ENCODE measurements at regions not wholly inside any gene's neighbourhood (a gene's known extent, or its start where the extent isn't known, plus 50 kb on each side); places are given as distances from the start of the nearest gene placed in this dataset.

DNA sequence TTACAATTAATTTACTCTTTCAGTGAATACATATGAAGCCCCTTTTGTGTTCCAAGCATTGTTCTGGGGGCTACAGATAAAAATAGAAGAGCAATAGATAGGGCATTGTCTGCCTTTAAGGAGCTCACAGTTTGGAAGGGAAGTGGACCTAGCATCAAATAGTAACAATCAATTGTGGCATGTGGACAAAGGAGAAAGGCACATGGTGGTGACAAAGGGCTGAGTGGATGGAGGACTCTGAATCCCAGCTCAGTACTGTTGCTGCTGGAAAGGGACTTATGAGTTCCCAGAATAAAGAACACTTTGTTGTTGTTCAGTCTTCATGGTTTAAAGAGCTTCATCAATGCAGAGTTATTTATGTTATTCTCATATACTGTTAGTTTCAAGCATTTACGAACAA is 217.7 kb downstream of the HRH4 start:
- DNase-seq, result no peak

DNA sequence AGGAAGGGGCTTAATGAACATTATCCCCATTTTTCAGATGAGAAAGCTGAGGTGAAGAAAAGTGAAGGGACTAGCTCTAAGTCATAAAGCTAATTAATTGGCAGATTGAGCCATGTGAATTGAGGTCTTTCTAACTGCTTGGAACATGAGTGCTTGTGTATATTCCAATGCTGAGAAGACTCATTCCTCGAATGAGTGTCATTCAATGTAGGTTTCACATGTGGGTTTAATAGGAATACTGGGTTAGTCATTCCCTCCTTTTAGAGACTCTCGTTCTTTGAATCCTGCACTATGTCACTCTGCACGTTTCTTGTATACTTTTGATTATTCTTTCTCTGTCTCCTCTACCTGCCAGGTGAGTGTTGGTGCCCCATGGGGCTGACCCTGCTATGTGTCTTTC is 218.2 kb downstream of the HRH4 start:
- no peak for DNase-seq

DNA sequence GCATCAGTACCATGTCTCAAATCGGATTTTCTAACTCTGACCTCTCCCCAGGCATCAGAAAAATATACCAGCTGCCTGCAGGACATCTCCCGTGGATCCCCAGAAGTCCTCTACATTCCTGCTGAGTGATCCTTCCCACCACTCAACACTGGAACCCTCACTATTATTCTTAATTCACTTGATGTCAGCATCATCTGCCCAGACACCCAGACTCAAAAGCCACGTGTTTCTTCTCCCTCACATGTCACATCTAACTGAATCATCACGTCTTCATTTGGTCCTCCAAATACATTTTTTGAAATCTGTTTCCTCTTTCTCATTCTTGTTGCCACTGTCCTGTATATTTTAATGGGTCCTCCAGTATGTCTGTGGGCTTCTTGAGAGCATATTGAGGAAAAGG is 218.6 kb downstream of the HRH4 start:
- DNase-seq, result no peak

DNA sequence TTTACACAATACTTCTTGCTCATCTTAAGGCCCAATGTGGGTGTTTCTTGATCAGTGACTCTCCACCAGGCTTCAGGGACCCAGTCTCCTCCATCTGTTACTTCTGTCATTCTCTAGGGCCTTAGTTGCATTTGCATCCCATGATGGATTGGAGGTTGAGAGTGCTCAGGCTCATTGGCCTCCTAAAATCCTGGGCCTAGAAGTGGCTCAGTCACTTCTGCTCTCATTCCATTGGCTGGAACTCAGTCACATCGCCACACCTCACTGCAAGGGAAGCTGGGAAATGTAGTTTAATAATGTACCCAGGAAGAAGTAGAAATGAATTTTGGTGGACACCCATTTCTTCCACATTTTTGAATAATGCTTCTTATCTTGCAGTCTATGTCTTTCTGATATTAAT is 223.5 kb downstream of the HRH4 start:
- DNase-seq, result no peak

DNA sequence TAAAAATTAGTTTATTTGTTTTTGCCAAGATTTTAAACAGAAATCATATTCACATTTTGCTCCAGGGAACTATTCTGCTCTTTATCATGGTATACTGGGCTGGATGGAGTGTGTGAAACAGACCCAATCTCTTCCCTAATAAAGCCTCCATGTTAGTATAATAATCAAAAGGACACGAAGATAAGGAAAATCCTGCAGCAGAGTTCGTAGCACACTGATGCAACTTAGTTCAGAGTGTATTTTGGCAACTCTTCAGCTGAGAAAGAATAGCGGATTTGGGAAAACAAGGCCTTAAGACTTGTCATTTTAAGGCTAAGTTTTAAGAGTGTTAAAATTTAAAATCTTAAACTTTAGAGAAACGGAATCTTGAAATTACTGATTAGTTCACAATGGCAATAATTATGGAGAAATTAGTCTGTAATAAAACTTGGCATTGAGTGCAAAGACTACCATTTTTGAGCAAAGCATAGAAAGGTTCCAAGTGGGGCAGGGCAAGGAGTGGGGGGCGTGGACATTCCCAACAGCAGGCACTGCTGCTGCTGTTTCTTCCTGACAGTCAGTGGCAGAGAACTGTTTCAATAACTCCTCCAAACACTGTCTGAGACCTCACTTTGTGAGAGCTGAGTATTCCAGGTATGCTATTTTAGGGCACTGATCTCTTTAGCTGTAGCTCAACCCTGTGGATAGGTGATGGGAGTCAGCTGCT is 225.0 kb downstream of the HRH4 start:
- no peak for DNase-seq

DNA sequence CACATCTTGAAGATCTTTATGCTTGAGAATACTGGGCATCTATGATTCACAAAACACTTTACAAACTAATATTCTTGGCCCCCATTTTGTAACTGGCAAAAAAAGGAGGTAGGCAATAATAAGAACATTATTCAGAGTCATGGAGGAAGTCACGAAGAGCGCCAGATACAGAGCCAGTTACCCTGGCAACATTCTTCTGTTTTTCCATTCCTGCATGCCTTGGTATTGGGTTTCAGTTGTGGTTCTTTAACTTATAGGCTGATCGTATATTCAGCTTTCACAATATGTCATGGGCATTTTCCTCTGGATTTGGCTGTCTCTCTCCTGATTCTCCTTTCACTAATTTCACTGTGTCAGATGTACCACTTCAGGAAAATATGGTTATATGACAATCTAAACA is 234.7 kb downstream of the HRH4 start:
- DNase-seq, result no peak

DNA sequence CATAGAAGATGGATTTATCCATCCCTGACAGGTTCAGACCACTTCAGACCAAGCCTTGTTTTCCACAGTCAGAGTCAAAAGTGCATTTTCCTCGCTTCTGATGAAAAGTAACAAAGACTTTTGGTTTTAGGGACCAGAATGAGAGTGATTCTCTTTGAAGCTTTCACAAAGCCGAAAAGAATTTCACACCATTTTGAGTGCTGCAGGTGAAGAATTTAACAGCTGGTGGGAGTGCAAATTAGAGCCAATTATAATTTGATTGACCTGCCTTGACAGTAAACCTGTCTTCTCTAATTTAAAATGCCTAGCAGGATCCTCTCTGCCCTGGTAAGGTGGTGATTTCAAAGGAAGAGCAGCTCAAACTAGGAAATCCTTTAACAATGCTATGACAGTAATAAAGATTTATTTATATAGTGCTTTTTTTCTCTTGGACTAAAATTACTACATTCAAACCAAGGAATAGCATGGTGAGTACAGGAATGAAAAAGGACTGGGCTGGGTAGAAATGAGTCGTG is 241.6 kb downstream of the HRH4 start:
- no peak for DNase-seq

DNA sequence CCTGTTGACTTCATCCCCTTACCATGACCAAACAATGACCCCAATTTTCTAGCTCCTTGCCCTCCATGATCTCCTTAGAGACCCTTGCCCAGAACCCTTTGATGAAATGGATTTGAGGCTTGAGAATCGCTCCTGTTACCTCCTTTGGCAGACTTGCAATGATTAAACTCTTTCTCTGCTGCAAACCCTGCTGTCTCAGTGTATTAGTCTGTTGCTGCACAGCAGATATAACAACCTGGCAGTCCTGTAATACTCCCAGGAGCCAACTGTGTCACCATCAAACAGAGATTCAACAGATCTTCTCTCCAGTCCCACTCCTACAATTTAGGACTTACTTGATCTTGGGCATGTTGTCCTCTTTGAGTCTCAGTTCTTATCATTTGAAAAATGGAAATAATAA is 242.9 kb downstream of the HRH4 start:
- no peak for DNase-seq

DNA sequence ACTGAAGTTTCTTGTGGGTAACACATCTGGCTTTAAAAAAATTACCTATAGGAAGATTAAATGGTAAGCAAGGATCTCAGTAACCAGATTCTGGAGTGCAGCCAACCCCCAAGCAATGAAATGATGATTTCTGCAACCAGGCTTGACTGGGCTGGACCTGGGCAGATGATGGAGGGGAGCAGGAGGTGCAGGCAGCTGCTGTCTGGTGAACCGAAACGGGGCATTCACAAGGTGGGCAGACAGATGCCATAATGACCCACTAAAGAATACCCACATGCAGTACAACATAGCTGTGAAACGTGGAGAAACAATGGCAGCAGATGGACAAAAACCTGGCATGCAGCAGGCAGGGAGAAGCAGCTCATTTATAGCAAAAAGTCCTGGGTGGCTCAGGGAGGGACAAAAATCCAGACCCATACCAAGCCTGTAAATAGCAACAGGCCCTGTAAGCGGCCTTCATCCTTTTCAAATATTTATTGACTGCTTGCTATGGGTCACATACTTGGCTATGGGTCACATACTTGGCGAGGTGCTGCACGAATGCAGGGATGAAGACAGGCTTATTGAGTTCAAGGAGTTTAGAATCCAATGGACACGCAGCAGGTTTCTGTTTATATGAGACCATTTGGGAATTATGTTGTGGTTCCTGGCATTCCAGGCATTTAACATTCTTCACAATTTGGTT is 244.7 kb downstream of the HRH4 start:
- no peak for DNase-seq

DNA sequence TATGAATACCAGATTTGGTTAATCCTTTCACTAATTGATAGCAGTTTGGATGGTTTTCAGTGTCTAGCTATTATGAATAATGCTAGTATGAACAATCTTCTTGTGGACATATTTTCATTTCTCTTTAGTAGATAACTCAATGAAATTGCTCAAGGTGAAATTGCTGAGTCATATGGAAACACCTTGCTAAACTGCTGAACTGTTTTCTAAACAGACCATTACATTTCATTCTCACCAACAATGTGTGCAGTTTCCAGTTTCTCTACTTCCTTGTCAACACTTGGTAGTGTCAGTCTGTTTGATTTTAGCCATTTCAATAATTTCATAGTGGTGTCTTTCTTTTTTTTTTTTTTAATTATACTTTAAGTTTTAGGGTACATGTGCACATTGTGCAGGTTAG is 250.0 kb downstream of the HRH4 start:
- DNase-seq, result no peak

DNA sequence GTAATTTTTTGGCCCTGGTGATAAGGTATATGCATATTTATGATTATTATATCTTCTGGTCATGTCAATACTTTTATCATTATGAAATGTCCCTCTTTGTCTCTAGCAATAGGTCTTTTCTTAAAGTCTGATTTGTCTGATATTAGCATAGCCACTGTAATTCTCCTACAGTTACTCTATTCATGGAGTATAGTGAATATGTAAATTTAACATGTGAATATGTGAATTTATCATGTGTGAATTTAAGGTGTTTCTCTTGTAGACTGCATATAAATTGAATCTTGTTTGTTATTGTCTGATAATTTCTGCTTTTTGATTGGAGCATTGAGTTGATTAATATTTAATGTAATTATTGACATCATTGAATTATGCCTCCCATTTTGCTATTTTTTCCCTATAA is 259.4 kb downstream of the HRH4 start:
- DNase-seq, result no peak

DNA sequence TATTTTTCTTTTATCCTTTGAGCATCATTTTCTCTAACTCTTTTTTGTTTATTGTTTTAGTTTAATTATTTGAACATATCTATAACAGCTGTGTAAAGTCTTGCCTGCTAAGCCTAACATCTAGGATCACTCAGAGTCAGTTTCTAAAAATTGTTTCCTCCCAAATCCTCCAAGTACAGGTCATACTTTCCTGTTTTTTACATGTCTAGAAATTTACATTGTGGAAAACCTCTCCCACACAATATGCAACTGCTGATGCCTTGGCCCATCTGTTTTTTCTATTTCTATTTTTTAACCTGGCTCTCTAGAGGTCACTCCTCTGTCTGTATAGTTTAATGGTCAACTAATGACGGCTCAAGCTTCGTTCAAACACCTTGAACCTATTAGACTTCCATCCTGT is 261.0 kb downstream of the HRH4 start:
- no peak for DNase-seq

DNA sequence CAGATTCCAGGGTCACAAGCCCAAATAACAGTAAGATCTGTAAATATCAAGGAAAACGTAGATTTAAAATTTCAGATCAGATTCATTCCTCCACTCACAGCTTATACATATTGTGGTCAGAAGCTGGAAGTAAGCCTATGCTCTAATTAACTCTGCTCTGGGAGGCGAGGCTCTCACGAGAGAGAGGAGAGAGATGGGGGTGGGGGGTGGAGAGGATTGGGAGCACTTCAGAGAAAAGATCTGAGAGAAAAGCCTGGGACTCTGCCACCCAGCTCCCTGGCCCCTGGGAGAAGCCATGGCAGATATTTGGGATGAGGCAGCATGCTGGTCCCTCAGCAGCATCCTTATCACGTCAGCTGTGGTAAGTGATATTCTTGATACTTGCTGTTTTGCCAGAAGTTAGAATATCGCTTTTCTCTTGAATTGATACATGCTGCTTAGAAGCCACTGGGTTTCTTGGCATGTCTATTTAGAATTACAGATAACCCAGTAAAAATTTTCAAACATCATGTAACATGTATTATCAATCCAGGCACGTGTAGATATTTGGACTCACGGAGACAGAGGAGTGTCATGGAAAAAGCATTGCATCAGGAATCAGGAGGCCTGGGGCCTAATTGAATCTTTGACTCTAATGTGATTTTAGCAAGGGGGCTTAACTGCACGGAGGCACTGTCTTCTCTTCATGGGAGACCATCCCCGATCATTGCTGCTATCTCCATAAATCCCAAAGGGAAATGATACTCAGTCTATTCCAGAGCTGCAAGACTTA is 265.4 kb downstream of the HRH4 start:
- no peak for DNase-seq

DNA sequence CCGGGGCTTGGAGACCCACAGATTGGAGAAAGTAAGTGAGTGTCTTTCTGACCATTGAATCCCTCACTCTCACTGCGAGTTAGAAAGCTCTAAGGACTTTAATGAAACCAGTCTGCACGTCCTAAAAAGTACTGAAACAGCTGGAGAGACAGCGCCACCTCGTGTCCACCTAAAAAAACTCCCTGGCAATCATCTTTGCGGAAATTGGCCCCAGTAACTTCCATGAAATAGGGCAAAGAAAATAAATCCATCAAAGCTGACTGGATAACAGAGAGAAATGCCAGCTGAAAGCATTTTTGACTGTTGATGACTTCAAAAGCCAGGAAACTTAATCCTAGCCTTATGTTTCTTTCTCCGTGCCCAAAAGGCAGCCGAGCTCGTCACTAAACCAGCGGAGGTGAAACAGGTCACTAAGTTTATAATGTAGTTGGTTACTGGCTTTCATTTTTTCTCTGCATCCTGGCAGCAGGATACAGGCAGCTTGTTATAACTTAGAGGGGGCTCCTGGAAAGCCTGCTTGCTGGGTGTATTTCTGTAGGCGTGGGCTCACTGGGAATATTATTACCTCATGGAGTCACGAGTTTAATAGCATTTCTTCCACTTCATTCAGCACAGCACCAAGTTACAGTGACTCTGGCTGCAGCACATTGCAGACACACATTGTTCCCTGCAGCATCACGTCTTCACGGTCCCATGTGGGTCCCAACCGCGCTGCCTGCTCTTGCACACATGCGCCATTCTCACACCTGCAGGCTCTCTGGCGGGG is 266.5 kb downstream of the HRH4 start:
- DNase-seq, result peak; percentile 41 to 42

DNA sequence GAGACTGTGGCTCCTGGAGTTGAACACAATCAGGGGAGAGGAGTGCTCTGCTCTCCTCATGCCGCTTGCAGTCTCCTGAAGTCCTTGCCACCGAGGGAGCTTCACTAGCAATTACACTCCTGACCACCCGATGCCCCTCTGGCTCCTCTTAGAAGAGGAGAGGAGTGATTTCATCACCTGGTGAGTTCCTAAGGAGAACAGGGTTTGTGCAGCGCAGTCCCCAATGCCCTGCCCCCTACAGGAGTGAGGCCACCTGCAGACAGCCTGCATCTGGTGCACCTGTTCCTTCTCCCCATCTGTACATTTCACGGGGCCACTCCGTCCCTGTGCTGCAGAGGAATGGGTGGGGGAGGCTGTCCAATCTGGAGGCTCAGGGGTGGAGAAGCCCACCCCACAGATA is 267.2 kb downstream of the HRH4 start:
- no peak for DNase-seq

DNA sequence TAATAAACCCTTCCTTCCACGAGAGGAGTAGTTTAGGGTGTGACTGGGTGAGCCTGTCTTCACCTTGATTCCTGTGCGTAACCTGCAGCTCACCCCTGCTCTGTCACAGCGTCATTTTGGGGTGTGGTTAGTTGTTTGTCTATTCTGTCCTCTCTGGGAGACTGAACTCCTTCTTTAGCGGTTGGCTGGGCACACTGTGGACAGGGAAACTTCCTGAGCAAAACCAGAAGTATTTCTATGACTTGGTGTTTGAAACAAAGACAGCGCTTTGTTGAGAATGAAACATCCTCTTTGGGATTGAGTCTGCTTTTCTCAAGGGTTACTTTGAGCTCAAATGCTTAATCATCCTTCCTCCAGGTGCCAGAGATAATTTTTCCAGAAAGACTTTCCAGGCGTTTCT is 270.7 kb downstream of the HRH4 start:
- DNase-seq, result no peak

DNA sequence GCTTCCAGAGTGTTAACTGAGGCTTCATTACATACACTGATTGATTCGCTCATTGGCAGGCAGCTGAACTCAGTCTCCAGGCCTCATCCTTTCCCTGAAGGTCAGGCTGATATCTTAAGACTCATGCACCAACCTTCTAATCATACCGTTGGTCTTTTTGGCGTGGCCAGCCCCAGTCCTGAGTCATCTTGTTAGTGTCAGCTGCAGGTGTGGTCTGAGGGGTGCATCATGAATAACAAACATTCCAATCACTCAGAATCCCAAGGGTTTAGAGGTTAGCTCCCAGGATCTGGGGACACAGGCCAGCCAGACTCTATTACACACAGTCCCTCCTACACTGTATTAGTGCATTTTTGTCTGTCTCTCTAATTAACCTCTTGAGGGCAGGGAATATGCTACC is 271.5 kb downstream of the HRH4 start:
- DNase-seq, result no peak

DNA sequence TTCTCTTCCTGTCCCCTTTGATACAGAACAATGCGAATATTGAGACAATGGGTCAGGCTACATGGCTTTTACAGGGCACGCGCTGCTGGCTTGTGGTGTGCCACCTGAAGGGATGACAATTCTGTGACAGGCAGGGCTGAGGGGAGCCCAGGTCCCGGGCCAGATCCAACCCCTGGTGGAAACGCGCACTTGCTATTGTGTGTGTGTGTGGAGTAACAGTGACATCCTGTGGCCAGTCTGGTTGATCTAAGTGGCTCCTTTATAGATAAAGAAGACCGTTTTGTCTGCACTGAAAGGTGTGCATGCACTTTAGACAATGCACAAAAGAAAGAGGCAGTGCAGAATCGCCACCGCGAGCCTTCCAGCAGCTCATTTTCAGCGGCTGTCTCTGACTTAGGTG is 273.6 kb downstream of the HRH4 start:
- no peak for DNase-seq

DNA sequence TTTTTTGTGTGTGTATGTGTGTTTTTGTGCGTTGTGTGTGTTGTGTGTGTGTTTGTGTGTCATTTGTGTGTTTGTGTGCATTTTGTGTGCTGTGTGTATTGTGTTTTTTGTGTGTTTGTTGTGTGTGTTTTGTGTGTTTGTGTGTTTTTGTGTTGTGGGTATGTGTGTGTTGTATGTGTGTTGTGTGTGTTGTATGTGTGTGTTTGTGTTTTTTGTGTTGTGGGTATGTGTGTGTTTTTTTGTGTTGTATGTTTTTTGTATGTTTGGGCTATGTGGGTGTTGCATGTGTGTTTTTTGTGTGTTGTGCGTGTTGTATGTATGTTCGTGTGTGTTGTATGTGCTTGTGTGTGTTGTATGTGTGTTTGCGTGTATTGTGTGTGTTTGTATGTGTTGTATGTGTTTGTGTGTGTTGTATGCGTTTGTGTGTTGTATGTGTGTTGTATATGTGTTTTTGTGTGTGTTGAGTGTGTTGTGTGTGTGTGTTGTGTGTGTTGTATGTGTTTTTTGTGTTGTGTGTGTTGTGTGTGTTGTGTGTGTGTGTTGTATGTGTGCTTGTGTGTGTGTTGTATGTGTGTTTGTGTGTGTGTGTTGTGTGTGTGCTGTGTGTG is 275.3 kb downstream of the HRH4 start:
- no peak for DNase-seq

DNA sequence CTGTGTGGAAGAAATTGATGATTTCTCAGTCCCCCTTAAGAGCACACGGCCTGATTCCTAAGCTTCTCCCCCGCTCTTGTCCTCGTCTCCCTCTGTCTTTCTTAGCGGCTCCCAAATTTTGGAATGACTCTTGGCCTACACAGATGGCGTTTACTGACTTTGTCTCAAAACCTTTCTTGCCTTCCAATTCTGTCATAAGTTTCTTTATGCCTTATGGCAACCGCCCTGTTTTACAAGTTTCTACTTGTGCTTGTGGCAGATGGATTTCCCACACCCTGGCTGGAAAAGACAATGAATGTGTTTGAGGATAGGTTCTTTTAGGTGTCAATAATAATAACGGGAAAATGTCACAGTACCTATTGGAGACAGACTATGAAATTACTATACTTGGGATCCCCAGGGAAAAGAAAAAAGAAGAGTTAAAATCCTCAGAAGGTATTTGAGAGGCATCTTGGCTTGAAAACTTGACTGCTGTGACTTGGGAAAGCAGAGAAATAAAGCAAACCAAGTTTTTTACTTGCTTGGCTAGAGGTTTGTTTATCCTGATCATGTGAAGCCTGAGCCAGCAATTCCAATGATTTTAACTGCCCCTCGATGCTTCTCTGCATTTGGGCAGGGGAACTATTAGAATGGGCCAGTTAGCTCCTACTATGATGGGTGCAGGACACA is 276.4 kb downstream of the HRH4 start:
- DNase-seq, result no peak

DNA sequence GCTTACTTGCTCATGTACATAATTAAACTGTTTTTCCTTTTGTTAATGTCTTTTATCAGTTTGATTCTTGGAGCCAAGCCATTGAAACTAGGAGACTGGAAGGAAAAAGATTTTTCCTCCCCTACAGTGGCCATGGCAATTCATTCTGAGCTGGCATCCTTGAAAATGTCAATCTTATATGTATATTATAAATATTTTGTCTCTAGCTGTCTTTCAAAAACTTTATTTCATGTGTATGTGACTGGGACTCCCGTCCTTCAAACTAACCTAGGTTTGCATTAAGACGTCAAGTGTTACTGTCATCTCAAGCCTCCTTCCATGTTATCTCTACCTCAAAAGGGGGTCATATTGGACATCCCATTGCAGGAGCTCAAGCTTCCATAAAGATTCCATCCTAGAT is 280.4 kb downstream of the HRH4 start:
- no peak for DNase-seq

DNA sequence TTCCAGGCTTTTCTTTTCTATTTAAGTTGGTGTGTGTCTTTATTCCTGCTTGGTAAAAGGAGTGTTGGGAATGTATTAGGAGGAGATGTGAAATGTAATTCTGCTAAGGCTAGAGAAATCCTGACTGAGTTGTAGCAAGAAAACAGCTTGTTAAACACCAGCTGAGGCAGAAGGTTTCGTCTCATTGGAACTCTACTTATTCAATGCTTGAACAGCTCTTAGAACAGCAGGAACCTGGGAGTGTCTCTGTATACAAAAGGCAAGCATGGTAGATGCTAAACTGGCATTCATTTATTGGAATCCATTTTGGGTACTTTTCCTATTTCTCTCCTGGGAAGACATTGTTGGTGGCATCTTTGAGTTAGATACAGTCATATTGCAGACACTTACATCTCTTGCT is 280.9 kb downstream of the HRH4 start:
- DNase-seq, result no peak

Data from CD4-positive, alpha-beta T cell treated with Interleukin-1 beta for 1 hour (primary cell).